Fibroblast of lung (primary cell): ENCODE measurements at regions not wholly inside any gene's neighbourhood (a gene's known extent, or its start where the extent isn't known, plus 50 kb on each side); places are given as distances from the start of the nearest gene placed in this dataset.

Experiments
- CTCF ChIP-seq, 2 donors: IDR thresholded peaks in 1 of 2; conservative IDR thresholded peaks in 1 of 2; 1 replicate in 1 of 2; 2 replicates in 1 of 2; pipeline ENCODE4 v1.5.1; 2011 to 2012; ENCODE audit warnings: low read length in 2 of 2, control low read depth in 1 of 2, inconsistent platforms in 1 of 2, low read depth in 1 of 2, mild to moderate bottlenecking in 1 of 2
- EZH2 ChIP-seq: IDR thresholded peaks from 2 replicates; pipeline ENCODE4 v1.5.1; 2012; ENCODE audit warnings: low read length, control low read depth, mild to moderate bottlenecking; ENCODE audit errors: missing control alignments

- TF ChIP-seq CTCF (conservative IDR thresholded peaks at IDR 0.05 in 1 of 2, IDR thresholded peaks at IDR 0.05 in 1 of 2; ENCODE audit: low read depth in 1 of 2, low read length in 2 of 2) (no peak), EZH2 (no peak)
These were observed 264.8 kb upstream of the RND3 start for GRCh38 chr2:150752229-150752628.
